ENCODE measurements at regions not wholly inside any gene's neighbourhood (a gene's known extent, or its start where the extent isn't known, plus 50 kb on each side); places are given as distances from the start of the nearest gene placed in this dataset.
A peak's percentile ranks its signal among the peaks of the same experiment; 100 is the strongest.

DNA sequence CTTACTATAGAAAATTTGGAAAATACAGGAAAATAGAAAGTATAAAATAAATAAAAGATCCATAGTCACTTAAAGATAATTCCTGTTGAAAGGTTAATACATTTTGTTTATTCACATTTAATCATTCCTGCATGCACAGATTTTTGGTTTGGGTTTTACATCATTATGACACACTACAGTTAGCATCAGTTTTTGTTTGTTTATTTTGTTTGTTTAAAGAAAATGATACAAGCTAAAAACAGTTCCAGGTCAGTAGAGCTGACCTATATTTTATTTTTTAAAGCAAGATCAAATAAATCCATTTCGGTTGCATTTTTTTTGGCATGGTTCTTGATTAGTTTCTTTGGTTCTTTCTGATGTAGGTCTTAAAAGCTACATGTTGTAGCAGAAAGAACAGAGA, 68.8 kb upstream of the CCDC91 start:
- 0 out of 2 replicates have a peak, but pooled peaks cover 2% of the 10 kb centered on the region for H3K9me1 ChIP-seq (ENCODE audit: insufficient read depth, low read length)
- H3K56ac ChIP-seq (ENCODE audit: extremely low read depth, insufficient read depth, low read length): no peak overlapping the region
- DNase-seq: no peak
- intact Hi-C loops (cut with micrococcal nuclease): no loop called here
- peak overlapping the region; percentile 93; the same call in 1 of the 2 replicates for H3K4me2 ChIP-seq (ENCODE audit: low read depth, low read length)
- BruUV-seq (replicated peaks): no TSS peak
- H3K9me3 ChIP-seq (ENCODE audit: control insufficient read depth, insufficient read depth, low read length): no peaks in the 10 kb centered on the region
- H2AK9ac ChIP-seq (replicated peaks; ENCODE audit: low read depth, low read length, poor library complexity): no peak overlapping the region
- H2BK5ac ChIP-seq (ENCODE audit: low read depth, low read length, poor library complexity, severe bottlenecking): peak overlapping the region; percentile 63
- H3K14ac ChIP-seq (replicated peaks; ENCODE audit: low read depth, low read length): no peak overlapping the region
- no peak overlapping the region for H3K27ac ChIP-seq (ENCODE audit: insufficient read depth, low read length)
- no peak overlapping the region for H2AK5ac ChIP-seq (ENCODE audit: low read depth, low read length)
- H2BK20ac ChIP-seq (ENCODE audit: low read depth, low read length): no peak overlapping the region
- no peaks in the 10 kb centered on the region for H3K79me1 ChIP-seq (ENCODE audit: low read depth in 1 of 2, low read length in 2 of 2)
- ATAC-seq (ENCODE audit: low read depth): no peak
- in situ Hi-C loops (cut with MboI; ENCODE audit: low sequenced_read_pairs): no loop called here
- H4K5ac ChIP-seq (ENCODE audit: low read depth, low read length): no peak overlapping the region
- no peak overlapping the region for H3K23ac ChIP-seq (ENCODE audit: low read depth, low read length)
- no peaks in the 10 kb centered on the region for H3K27me3 ChIP-seq (ENCODE audit: control insufficient read depth, insufficient read depth, low read length)
- no peak overlapping the region for H4K8ac ChIP-seq (ENCODE audit: low read depth in 2 of 2, low read length in 2 of 2)
- H3K4me3 ChIP-seq (ENCODE audit: insufficient read depth, low read depth, low read length): no peak overlapping the region
- H3K4ac ChIP-seq (ENCODE audit: low read depth, low read length): no peak overlapping the region
- H3K18ac ChIP-seq (ENCODE audit: low read depth, low read length): no peak overlapping the region
- no peaks in the 10 kb centered on the region for H4K20me1 ChIP-seq (ENCODE audit: insufficient read depth, low read length)
- no CpG with 5 or more reads among the region's 1 CpG for WGBS, 2 experiments (ENCODE audit: extremely low coverage in 2 of 2, insufficient read length in 1 of 2)
- H2BK15ac ChIP-seq (ENCODE audit: low read depth, low read length): no peak overlapping the region
- no peak overlapping the region for H4K91ac ChIP-seq (ENCODE audit: insufficient read depth, low read depth, low read length)
- no peak overlapping the region for H2AFZ ChIP-seq (replicated peaks; ENCODE audit: low read length, poor library complexity)
- ChIA-PET CTCF (interaction anchor here (0.7 kb wide), 1 partner anchor 37 kb away, joined by 4 read pairs; no protein-coding TSS in a partner anchor), POLR2A (ENCODE audit: unreplicated experiment) (no interaction called here)
- 0 out of 2 replicates have a peak overlapping the region, but pooled peaks have one; percentile 5 for H2BK120ac ChIP-seq (ENCODE audit: low read depth, low read length)
- H3K36me3 ChIP-seq (ENCODE audit: control insufficient read depth, insufficient read depth, low read length): no peaks in the 10 kb centered on the region
- dilution Hi-C loops (cut with HindIII; ENCODE audit: low sequenced_read_pairs, unreplicated experiment): no loop called here
- peaks cover 5% of the 10 kb centered on the region; the same call in 1 of the 2 replicates for H3K4me1 ChIP-seq (ENCODE audit: control insufficient read depth, insufficient read depth, low read length)
- H3K9ac ChIP-seq (ENCODE audit: low read depth, low read length): no peak overlapping the region
- TF ChIP-seq RFX5 (IDR thresholded peaks at IDR 0.05; ENCODE audit: low read depth, low read length) (no peak), FOS (IDR thresholded peaks at IDR 0.05; ENCODE audit: low read depth, low read length) (no peak), RAD21 (IDR thresholded peaks at IDR 0.05; ENCODE audit: low read length) (no peak), MXI1 (IDR thresholded peaks at IDR 0.05; ENCODE audit: borderline replicate concordance, low read depth, low read length) (no peak)
- TF ChIP-seq, protein P1, sequence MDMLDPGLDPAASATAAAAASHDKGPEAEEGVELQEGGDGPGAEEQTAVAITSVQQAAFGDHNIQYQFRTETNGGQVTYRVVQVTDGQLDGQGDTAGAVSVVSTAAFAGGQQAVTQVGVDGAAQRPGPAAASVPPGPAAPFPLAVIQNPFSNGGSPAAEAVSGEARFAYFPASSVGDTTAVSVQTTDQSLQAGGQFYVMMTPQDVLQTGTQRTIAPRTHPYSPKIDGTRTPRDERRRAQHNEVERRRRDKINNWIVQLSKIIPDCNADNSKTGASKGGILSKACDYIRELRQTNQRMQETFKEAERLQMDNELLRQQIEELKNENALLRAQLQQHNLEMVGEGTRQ (IDR thresholded peaks at IDR 0.05; ENCODE audit: low read depth, low read length): no peak
- TF ChIP-seq, protein P2, sequence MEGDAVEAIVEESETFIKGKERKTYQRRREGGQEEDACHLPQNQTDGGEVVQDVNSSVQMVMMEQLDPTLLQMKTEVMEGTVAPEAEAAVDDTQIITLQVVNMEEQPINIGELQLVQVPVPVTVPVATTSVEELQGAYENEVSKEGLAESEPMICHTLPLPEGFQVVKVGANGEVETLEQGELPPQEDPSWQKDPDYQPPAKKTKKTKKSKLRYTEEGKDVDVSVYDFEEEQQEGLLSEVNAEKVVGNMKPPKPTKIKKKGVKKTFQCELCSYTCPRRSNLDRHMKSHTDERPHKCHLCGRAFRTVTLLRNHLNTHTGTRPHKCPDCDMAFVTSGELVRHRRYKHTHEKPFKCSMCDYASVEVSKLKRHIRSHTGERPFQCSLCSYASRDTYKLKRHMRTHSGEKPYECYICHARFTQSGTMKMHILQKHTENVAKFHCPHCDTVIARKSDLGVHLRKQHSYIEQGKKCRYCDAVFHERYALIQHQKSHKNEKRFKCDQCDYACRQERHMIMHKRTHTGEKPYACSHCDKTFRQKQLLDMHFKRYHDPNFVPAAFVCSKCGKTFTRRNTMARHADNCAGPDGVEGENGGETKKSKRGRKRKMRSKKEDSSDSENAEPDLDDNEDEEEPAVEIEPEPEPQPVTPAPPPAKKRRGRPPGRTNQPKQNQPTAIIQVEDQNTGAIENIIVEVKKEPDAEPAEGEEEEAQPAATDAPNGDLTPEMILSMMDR (conservative IDR thresholded peaks at IDR 0.05; ENCODE audit: low read depth, low read length): no peak

All from IMR-90 (cell line).